Activated CD4-positive, CD25-positive, alpha-beta regulatory T cell treated with anti-CD3 and anti-CD28 coated beads, Interleukin-2, amount 50 U/mL, for 24 hours (primary cell): ENCODE measurements at regions not wholly inside any gene's neighbourhood (a gene's known extent, or its start where the extent isn't known, plus 50 kb on each side); places are given as distances from the start of the nearest gene placed in this dataset.

Experiments used
- ATAC-seq, 2 donors: fragments of 150-1000 bp; cut with Tn5 transposase; one replicate each; pipeline ENCODE4 v1.10.0; 2021; ENCODE audit warnings: mild to moderate bottlenecking in 1 of 2, moderate library complexity in 1 of 2

- ATAC-seq, result no peak
Observed at GRCh38 chr14:38124506-38124905, 83.2 kb upstream of the SSTR1 start.

DNA sequence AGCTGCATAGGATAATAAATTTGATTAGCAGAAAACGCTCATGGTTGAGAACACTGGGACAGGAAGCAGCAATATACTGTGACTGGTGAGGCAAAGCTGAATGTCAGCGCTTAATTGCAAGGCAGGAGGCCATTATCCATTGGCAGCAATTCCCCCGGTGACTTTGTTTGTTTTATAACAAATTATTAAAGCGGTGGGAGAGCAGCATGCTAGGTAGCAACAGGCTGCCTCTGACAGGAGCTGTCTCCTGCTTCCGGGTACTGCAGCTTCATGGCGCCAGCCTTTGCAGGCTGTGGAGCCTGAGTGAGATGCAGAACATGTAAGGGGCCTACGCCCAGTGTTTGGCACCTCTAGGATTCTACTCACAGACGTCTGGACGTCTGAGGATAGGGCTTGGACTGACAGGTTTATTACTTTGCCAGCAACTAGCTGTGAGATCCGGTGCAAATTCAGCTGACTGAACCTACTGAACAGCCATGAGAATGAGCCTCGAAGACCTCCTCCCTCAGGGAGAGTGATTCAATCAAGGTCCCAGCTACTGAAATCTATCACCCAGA is 82.1 kb upstream of the SSTR1 start:
- no peak for ATAC-seq

DNA sequence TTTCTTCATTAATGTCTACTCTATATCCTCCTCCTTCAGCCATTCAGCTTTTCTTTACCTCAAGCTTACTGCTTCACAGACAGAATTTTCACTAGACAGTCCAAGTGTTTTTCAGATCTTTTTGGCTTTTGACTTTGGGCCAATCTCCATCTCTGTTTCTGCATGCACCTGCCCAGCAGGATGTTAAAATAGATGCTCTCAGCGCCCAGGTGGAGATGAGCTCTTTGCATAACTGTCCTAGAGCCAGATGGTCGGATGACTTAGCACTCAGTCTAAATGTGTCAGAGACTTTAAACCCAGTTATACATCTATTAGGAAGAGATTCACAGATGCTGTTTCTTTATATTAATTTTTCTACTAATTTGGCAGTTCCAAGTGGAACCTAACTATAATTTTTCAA is 80.3 kb upstream of the SSTR1 start:
- no peak for ATAC-seq

DNA sequence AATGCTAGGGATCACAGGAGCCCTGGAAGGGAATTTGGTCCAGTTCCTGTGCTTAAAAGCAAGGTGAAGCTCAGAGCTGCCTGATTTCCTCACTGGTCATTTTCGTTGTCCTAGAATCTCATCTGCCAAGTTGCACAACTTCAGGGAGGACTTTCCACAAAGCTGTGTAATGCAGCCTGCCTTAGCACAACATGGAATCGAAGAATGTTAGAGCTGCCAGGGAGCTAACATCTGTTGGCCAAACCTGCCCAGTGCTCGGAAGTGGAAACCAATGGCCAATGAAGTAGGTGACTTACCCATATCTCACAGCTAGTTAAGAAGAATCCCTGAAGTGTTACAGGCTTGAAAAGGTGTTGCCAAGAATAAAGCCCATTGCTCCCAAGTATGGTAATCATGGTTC is 79.9 kb upstream of the SSTR1 start:
- no peak for ATAC-seq

- ATAC-seq, result no peak
Observed at GRCh38 chr14:38128640-38129039, 79.1 kb upstream of the SSTR1 start.

DNA sequence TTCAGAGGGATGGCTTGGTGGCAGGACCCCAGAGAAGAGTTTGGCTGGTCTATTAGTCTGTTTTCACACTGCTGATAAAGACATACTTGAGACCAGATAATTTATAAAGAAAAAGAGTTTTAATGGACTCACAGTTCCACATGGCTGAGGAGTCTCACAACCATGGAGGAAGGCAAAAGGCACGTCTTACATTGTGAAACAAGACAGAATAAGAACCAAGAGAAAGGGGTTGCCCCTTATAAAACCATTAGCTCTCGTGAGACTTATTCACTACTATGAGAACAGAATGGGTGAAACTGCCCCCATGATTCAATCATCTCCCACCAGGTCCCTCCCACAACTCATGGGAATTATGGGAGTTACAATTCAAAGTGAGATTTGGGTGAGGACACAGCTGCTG is 78.5 kb upstream of the SSTR1 start:
- no peak for ATAC-seq

DNA sequence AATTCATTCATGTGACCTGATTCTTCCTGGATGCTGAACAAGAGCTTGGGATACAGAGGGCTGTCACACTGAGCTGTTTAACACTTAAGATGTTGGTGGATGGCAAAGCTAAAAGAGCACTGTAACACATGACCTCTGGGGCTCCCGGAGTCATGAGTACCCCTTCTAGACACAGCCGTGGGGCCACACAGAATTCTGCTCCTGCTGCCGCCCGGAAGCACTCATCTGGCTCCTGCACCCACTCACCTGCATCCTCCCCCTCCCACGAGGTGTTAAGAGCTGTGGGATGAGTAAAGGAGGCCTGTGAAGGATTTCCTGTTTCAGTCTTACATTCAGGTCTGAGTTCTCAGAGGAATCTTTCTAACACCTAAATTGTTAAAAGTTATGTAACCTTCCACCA is 78.0 kb upstream of the SSTR1 start:
- peak; percentile 48 to 73 for ATAC-seq

DNA sequence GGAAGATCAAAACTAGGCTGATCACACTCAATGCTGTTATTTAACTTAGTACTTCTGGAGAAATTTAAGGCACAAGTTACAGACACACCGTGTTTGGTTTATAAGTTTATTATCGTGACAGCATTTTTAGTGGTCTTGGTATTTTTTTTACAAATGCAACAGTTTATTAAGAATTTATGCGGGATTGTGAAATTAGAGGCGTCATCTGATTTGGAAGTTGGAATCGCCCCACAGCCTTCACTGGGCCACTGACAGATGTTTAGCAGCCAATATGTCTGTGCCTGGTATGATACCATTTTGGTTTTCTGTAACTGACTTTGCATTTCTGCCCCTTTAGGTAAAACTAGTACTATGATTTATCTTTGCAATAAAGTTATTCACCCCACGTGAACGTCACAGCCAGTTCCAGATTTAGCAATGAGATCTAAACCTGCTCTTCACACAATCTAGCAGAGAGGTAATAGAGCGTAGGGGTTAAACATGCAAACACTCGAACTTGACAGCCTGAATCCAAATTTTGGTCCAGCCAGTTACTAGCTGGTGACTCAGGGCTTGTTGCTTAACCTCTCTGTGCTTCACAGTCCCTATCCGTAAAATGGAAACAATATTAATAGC is 73.2 kb upstream of the SSTR1 start:
- ATAC-seq, result no peak

GRCh38 chr14:38135106-38135867 is 72.4 kb upstream of the SSTR1 start:
- ATAC-seq, result no peak

GRCh38 chr14:38137005-38137404 is 70.7 kb upstream of the SSTR1 start:
- no peak for ATAC-seq

DNA sequence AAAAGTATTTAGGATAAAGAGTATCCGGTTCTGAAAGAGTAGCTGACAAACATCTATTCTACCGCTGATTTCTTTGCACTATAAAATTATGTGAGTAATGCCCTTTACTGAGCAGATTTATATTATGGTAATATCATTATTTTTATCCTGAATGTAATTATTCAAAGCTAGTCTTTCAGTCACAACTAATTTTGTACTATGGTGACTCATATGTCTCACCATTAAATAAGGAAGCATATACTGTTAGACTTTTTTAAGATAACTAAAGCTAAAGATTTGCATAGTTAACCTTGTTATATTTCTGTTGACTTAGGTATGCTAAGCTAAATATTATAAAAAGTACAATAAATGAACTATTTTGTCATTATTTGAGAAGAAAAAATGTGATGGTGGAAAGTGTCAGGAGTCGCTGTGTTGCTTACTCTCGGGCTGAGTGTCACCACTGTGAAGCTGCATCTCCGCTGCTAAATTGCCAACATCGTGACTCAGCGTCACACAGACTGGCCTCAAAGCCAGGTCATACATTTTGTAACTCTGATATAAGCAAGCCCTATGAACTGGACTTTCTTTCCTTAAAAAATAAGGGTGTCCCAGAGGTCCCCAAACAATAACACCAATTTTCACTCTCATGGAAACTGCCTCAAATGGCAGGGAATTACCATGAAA is 69.1 kb upstream of the SSTR1 start:
- ATAC-seq, result no peak

- no peak for ATAC-seq
Observed at GRCh38 chr14:38139926-38140325, 67.8 kb upstream of the SSTR1 start.

DNA sequence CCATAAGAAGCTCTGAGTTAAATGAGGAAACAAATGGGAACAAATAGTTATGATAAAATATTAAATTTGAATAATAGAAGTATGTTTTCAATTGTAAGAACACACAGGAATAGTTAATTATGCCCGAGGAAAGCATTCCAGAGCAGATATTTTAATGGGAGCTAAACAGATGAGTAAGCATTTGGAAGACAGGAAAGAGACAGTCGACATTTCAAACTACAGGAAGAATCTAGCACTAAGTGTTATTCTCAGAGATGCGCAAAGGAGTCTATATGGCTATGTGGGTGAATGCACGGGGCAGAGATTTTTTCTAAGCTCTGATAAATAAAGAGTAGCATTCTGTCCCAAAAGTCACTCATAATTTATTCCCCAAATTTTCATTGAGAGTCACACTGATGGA is 64.5 kb upstream of the SSTR1 start:
- no peak for ATAC-seq

DNA sequence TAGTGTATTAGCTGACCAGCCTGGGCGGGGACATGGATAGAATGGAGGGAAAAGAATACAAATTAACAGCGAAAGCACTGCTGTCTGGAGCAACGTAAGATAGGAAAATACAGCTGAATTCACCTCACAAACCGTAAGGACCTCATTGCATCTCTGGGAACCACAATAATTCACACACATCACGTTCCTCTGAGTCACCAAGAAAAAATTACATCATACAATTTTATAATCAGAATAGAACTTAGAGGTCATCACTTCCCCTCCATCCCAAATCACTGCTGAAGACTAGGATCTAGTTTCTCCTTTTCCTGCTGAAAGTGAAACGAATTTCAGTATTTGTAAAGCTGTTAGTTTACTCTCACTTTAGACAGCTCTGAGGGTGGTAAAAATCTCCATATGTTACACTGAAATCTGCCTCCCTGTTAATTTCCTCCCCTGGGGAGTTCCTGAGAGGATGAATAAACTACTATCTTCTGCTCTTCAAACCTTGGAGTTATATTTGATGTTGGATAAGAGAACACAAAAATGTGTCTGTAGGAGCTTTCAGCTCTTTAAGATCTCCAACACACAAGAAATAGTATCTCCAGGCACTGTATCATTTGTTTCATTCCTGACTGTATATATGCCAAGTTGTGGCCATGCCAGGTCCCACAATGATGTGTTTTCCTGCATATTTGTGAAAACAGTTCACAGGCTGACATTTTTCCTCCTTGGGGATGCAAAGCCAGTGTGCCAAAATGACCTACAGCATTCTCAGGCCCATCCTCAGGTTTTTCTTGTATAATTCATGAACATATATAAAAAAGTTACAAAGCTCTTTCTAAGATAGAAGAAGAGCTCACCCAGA is 63.8 kb upstream of the SSTR1 start:
- ATAC-seq, result no peak

DNA sequence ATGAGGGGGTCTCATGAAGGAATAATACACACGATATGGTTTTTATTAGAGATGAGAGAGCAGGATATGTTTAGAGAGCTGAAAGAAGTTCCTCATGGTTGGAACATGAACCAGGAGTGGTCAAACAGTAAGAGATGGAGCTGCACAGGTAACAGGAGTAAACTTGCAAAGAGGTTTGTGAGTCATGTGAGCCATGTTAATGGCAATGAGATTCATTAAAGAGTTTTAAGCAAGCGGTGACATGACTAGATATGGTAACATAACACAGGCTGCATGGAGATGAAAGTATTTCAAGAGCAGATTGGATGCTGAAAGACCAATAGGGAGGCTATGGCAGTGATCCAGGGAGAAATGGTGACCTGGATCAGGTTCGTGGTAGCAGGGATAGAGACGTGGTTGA is 62.6 kb upstream of the SSTR1 start:
- ATAC-seq, result no peak

DNA sequence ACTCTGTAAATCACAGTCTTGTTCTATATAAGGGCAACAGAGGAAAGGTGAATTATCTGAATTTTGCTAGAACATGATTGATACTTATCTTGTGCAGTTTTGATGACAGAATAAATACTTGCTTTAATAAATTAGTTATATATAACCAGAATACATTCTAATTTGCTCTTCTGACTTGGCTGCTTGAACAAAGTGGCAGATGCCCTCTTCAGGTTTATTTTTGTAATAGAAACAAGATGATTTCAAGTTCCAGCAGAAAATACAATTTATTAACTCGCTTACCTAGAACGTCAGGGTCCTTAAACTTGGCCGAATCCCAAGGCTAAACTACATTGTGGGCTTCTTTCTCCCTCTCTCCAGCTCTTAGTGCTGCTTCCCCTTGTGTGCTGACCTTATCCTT is 57.6 kb upstream of the SSTR1 start:
- ATAC-seq, result no peak
